NCI-H2227 (cell line): ENCODE measurements at regions not wholly inside any gene's neighbourhood (a gene's known extent, or its start where the extent isn't known, plus 50 kb on each side); places are given as distances from the start of the nearest gene placed in this dataset.
"Not testable (repeated sequence)": the region's sequence is repeated elsewhere in the genome, so short reads cannot be mapped to it uniquely, and the experiment has no call there.

ENCODE experiments used
- DNase-seq: peaks from one replicate; lab custom pipeline; 2025; ENCODE audit not compliant: unreplicated experiment; lab: John Stamatoyannopoulos, UW

DNA sequence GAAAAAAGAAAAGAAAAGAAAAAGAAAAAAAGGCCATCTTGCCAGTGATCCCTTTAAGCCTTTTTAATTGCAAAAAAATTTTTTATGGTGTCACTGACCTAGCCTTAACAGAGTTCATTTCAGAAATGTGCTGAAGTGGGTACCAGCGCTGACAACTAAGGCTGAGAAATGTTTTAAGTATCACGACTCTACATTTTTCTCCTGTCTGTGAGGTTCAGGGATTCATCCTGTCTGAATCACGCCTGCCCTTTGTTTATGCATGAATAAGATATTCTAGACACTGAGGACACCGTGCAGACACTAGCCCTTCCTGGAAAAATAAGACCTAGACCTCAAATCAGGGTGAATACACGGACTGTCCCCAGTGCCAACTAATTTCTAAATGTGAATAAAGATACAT is 154.4 kb upstream of the NOCT start:
- no peak for DNase-seq

DNA sequence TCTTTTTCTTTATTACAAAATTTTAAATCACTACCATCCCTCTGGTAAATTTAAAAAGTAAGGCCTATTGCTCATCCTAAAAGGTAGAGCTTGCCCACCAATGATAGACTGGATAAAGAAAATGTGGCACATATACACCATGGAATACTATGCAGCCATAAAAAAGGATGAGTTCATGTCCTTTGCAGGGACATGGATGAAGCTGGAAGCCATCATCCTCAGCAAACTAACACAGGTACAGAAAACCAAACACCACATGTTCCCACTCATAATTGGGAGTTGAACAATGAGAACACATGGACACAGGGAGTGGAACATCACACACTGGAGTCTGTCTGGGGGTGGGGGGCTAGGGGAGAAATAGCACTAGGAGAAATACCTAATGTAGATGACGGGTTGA is 155.2 kb upstream of the NOCT start:
- DNase-seq = not testable (repeated sequence)

DNA sequence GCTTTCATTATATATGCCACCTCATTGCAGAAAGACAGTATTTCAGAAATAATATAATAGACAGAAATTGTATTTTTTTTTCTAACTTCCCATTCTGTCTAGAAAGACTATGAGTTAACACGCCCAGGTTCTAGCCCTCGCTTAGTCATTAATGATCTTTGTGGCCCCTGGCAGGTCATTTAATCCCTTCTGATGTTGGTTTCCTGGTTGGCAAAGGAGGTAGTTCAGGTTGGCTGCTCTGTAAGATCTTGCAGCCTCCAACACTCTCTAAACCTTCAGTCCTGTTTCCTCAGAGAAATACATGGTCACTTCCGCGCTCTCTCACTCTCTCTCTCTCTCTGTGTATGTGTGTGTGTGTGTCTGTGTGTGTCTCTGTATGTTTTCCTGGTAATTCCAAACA is 156.3 kb upstream of the NOCT start:
- no peak for DNase-seq

DNA sequence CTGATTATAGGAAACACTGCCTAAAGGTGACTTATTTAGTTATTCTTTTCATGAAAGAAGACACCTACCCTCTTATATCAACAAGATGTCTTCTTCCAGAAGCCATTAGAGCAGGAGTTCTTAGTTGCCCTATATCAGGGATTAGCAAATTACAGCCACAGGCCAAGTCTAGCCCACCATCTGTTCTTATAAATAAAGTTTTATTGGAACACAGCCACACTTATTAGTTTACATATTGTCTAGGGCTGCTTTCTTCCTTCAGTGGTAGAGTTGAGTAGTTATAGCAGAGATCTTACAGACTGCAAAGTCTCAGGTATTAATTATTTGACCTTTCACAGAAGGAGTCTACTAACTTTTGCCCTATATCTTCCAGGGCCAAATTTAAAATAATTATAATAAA is 157.2 kb upstream of the NOCT start:
- DNase-seq = no peak

DNA sequence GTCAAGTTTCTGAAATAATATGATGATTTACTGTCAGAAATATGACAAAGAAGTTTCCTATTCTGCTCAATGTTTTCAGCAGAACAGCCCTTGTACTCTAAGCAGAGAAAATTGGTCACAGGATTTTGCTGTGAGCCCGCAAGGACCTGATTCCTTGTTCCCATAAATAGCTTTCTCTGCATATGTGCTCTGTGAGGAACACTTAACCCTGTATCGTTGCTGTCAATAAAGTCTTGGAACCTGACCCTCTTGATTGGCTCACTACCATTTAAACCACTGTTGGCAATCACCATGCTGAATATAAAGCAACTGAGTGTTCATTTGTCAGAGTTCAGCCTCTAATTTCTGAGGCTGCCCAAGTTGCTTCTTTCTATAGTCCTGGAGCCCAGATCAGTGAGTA is 158.2 kb upstream of the NOCT start:
- DNase-seq = no peak

DNA sequence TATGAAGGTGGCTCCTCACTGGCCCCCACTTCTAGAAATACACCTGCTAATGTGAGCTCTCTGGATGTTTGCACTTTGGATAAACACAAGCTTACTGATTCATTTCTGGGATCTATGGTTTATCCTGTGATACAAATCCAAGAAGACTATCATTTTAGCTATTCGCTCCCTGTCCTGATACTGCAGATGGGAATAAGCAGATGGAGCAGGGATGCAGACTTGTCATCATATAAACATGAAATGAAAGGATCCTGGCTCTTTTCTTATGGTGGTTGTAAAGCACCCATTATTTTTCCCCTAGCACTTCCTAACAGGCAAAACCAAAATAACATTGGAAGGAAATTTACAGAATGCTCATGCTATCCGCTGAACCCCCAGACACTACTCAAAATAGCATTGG is 162.9 kb upstream of the NOCT start:
- no peak for DNase-seq

DNA sequence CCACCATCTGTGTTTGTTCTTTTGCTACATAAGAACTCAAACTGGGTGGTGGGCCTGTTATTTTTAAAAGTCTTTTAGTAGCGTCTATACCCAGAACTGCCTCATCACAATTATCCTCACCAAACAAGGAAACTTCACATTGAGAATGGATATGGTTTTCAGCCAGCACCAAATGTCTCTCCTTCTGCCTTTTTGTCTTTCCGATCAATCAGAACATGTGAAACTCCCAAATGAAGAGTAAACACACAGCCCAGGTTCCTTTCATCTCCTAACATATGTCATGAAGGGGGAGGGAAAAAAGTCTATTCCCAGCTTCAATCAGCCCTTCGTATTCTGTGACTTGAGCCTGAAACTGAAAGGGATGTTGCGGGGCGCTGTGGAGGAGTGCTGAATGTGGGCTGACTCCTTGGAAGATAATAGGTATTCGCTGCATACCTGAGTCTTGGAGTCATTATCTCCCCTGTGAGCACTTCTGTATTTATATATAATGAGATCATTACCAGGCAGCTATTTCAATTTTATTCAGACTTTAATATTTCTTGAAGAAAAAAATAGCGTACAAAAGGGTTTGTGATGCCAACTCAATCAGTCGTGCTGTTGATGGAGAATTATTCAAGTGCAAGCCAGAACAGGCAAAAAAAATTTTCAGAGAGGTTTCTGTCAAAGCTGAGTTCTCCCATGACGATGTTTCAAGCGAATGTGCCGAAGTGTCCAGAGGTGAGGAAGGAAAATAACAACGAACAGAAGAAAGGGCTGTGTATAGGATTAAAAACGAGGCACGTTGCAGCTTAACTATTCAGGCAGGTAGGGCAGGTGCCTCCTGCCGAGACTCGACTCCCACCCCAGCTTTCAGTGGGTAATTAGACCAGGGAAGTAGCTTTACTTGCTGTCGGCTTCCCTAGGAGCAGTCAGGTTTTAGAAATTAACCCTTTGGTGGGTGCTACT is 163.9 kb upstream of the NOCT start:
- DNase-seq = no peak

DNA sequence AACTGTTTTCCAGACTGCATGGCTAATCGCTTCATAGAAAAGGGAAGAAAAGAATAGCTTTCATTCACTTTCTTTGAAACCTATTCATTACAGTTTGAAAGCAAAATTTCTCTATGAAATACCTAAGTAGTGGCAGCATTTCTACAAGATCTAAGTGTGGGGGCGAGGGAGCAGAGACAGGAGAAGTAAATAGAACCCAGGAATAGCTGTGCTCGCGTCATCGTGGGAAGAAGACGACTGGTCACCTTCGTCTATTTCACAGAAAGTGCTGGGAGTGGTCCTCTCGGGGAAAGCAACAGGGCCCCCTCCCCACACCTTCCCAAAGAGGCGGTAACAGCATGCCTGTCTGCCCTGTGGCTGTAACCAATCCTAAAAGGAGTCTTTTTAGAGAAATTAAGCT is 169.9 kb upstream of the NOCT start:
- no peak for DNase-seq

DNA sequence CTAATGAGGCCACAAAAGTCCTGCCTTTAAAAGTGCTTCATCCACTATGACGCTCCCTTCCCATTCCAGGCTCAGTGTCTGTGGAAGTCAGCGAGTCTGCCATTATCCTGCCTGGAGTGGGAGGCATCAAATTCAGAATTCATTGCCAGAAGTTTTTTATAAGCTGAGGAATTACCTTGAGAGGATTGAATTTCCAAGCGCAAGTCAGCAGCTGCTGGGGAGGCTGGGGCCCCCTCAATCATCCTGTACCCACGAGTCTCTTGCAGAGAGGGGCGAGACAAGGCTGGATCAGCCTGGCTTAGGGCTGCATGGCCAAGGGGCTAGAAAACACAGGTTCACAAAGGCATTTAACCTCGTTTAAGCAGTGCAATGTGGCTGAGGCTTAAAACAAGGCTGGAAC is 170.5 kb upstream of the NOCT start:
- no peak for DNase-seq

DNA sequence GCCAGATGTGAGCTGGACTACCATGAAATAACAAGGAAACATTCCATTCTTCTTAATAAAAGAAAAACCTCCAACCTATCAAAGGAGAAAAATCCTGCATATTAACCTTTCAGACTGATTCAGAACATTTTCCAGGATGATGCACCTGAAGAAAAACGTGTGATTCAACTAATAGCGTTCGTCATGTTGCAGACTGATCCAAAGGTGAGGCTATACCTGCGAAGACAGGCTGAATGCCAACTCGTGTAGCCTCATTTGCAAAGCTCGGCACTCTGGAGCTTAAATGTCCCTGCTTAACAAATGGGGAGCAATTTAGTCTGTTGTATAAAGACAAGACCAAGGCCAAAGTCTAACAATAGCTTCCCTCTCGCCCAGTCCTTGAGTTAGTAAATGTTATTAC is 172.0 kb upstream of the NOCT start:
- DNase-seq = no peak

DNA sequence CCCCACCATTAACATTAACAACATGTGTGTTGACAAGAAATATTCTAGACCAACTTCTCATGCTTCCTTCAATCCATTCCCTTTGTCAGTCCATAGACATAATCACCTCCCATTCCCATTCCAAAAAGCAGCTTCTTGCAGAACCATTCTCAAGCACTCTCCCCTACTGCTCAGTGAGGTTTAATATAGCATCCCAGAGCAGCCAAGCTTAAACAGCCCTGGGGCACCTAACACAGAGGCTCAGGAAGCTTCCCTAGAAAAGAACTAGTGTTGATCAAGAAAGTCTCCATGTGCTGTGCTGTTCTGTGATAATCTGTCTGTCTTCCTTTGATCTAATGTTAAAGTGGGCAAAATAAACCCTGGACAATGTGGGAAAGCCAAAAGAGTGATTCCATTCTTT is 174.2 kb upstream of the NOCT start:
- DNase-seq = no peak

DNA sequence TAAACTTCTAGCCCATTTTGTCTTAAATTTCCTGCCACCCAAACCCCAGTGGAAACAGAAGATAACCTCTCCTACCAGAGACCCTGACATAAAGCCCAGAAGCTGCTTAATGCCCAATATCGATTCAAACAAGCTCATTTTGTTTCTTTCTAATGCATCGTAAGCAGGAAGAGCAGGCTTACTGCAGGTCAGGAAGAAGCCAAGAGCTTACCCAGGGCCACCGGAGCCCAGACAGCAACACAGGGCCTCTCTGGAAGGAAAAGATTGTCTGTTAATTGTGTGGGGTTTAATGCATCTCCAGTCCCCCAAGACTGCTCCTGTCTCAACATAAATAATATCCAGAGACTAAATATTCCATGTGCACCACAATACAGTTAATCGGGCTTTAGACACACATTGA is 177.3 kb upstream of the NOCT start:
- DNase-seq = no peak

DNA sequence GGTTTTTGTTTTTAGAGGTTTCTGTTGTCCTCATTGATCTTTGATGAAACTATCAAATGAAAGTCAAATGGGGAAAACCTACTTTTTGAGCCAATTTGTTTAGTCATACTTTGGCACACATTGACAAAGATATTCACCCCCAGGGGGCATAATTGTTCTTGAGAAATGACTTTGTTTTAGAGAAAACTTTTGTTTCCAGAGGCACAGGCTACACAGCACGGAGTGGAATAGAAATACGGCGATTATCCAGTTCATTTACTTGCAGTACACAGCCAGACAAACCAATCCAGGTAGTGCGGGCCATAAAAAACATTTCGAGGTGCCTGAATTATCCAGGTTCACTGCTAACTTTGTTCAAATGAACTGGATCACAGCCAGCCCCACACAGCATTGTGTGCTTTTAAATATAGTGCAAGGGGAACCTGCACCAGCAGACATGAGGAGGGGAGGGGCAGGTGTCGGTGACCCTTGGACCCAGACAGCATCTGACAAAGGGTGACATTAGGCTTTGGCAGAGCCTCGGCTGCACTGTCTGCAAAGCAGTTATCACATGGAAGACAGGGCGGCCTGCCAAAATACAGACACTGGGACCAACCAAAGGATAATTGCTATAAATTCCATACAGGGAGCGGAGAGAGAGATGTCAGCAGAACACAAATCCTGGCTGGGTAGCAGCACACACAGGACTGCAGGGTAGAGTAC is 179.6 kb upstream of the NOCT start:
- peak; percentile 57 for DNase-seq

DNA sequence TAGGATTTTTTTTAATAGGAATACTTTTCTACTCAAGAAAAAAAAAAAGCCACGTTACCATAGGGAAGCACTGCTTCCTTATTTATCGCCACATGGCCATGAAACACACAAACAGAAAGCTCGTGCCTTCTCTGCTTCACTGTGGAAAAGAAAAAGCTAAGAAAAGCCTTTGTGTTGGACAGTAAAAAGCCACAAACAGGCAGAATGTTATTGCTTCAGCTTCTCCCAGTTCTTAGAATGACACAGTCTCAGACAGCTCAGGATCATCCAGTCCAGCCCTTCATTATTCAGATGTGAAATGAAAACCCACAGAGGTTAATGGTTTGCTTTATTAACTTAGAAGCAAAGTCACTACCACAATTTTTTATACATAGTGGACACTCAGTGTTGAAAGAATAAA is 181.6 kb upstream of the NOCT start:
- no peak for DNase-seq

DNA sequence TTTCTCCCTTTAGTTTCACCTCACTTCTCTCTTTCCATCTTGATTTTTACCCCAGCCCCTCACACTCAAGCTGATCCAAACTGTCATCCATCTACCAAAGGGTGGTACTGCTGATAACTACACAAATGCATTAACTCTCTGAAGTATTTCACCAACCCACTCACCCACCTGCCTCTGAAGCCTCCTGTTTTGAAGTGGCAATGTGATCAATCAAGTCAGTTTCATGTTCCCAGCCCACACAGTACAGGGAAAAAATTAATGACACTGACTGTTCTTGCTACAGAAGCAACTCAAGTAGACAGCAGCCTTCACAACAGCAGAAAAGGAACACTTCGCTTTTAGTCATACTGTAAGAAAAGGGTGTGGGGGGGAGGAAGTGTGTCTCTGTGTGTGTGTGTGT is 183.0 kb upstream of the NOCT start:
- DNase-seq = no peak

DNA sequence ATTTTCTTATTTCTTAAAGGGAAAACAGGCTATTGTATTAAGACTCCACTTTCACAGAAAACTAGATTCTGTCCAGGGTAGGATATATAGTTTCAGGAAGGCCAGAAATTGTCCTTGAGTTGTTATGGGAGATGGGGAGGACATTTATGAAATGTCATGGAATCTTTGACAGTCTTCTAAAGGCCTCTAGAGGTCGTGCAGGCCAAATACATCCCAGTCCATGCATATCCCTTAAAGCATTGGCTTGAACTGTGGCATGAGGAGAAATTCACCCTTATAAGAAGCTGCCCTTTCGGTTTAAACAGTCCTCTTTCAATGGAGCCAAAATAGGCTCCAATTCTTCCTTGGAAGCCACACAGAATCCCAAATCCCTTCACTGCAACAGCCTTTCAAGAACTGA is 183.6 kb upstream of the NOCT start:
- no peak for DNase-seq

DNA sequence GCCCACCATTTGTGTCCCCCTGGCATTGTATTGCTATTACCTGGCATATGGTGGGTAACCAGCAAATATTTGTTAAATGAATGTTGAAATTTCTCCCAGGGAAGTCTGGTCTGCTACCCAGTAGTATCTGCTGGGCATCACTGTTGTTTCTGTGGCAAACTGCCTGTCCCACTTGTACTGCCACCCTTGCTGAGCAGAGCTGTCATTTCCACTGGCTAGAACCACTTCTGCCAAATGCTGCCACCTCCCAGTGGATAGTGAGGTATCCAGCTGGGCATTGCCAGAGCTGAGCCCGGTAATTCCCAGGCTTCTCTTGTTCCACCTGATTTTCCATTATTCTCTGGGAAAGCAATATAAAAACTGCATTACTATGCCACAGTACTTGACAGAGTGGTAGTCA is 186.7 kb upstream of the NOCT start:
- DNase-seq = no peak

DNA sequence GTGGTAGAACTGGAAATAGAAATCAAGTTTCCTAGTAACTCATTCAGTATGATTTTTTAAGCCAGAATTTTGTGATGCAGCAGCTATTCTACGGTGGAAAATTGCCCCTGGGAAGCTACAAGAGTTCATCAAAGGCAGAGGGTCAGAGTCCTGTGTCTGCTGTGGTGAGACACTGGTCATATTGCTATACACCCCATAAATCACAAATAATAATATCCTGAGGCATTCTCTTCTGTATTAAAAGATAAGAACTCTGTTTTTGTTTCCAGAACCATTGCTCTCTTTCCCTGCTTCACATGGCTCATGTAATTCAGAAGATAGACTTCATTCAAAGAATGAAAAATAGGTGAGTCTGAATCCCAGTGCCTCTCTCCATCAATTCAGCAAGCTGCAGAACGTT is 188.8 kb upstream of the NOCT start:
- DNase-seq = no peak

DNA sequence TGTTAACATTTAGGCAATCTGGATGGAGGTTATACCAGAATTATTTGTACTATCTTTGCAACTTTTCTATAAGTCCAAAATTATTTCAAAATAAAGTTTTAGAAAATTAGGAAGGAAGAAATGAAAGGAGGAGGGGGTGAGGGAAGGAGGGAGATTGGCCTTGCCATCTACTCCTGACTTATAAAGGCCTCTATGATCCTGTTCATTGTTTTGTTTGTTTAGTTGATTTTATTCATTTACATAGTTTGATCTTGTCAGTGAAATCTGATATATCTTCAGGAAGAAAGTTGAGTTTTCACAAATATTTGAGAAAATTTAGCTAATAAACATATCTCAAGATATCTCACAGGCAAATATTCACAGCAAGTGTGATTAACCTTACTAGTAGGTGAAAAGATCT is 189.3 kb upstream of the NOCT start:
- no peak for DNase-seq

DNA sequence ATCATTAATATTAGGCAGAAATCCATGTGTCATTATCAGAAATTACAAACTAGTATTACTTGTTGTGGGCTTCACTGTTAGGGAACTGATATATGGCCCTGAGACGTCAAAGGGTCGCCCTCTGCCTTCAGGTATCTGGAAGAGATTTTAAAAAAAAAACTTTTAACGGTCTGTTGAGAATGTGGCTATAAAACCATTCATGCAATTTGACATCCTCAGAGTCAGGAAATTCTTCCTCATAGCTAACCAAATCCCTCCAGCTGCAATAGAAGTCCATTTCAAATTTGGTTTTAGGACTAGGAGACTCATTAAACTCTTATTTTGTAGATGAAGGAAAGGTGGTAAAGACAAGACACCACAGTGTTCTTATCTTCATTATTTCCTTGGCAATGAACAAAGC is 194.2 kb upstream of the NOCT start:
- DNase-seq = no peak

DNA sequence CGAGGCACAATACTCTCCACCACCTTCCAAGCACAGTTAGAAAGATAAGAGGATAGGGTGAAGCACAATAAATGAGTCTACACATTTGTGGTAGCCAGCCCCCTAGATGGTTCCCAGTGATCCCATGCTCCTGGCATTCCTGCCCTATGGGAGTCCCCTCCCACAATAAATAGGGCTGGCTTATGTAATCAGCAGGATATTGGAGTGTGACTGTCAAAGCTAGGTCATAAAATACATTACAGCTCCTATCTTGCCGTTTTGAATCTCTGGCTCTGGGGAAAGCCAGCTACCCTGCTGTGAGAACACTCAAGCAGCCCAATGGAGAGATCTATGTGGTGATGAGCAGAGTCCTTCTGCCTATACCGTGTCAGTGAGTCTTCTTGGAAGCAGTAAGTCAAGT is 198.7 kb upstream of the NOCT start:
- DNase-seq = no peak

DNA sequence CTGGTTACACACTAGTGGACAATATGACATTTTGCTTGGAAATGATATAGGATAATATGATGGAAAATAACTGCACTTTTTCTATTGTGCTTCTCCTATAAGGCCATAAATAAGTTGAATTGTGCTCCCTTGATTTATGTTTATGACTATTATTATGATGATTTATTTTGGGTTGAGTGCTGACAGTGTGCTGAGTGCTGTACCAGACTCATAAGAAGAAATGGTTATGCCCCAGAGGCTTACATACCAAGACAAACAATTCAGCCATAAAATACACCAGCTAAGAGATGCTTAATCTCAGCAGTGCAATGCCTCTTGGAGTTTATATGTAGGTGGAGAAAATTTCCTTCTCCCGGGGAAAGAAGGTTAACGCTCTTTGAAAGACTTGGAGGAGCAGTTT is 199.8 kb upstream of the NOCT start:
- DNase-seq = peak; percentile 12

DNA sequence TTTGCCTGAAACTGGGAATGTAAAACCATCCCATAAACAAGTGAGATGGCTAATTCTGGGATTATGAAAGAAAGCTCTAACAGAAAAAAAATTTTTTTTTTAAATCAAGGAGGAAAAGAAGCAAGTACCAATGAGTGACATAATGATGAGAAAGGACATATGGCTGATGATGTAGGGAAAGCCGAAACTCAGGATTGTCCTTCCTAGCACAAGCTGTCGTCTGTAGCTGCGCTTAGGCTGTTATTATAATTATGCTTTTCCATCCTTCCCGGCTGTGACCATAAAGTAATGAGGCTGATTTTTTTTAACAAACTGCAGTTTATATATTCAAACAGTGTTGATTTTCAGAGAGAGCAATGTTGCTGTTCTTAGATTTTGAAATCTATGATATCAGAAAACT is 209.8 kb upstream of the NOCT start:
- DNase-seq = no peak
